ENCODE measurements at regions not wholly inside any gene's neighbourhood (a gene's known extent, or its start where the extent isn't known, plus 50 kb on each side); places are given as distances from the start of the nearest gene placed in this dataset.
A peak's percentile ranks its signal among the peaks of the same experiment; 100 is the strongest.

- TF ChIP-seq CTCF (conservative IDR thresholded peaks at IDR 0.05; ENCODE audit: low read depth, low read length), result no peak
- no peak for TF ChIP-seq POLR2A (IDR thresholded peaks at IDR 0.05; ENCODE audit: low read depth, low read length)
- no peak for TF ChIP-seq SMC3 (IDR thresholded peaks at IDR 0.05; ENCODE audit: low read depth, low read length)
- peak; percentile 44 for TF ChIP-seq CEBPB (IDR thresholded peaks at IDR 0.05; ENCODE audit: low read depth, low read length)
- TF ChIP-seq, protein P1, sequence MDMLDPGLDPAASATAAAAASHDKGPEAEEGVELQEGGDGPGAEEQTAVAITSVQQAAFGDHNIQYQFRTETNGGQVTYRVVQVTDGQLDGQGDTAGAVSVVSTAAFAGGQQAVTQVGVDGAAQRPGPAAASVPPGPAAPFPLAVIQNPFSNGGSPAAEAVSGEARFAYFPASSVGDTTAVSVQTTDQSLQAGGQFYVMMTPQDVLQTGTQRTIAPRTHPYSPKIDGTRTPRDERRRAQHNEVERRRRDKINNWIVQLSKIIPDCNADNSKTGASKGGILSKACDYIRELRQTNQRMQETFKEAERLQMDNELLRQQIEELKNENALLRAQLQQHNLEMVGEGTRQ (IDR thresholded peaks at IDR 0.05; ENCODE audit: low read depth, low read length), result no peak
- no peak for TF ChIP-seq RFX5 (IDR thresholded peaks at IDR 0.05; ENCODE audit: low read depth, low read length)
These were observed 98.1 kb upstream of the TNFAIP3 start for GRCh38 chr6:137768935-137769334.
